ENCODE measurements at regions not wholly inside any gene's neighbourhood (a gene's known extent, or its start where the extent isn't known, plus 50 kb on each side); places are given as distances from the start of the nearest gene placed in this dataset.
"Not testable (repeated sequence)": the region's sequence is repeated elsewhere in the genome, so short reads cannot be mapped to it uniquely, and the experiment has no call there.

GRCh38 chr3:177483182-177483967, 286.1 kb upstream of the TBL1XR1 start:
- no peak for DNase-seq

DNA sequence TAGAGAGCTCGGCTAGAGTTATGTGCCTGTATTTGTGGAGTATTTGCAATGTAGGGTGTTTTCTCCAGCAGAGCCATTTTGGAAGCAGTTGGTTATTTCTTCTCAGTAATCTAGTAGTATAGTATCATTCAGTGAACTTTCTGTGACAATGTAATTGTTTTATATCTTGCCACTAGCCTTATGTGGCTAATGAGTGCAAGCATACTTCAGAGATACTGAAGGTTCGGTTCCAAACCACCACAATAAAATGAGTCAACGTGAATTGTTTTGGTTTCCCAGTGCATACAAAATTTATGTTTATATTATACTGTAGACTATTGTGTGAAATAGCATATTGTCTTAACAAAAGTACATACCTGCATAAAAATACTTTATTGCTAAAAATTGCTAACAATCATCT, 286.9 kb upstream of the TBL1XR1 start:
- DNase-seq = no peak

GRCh38 chr3:177484926-177485325, 287.6 kb upstream of the TBL1XR1 start:
- DNase-seq = no peak

DNA sequence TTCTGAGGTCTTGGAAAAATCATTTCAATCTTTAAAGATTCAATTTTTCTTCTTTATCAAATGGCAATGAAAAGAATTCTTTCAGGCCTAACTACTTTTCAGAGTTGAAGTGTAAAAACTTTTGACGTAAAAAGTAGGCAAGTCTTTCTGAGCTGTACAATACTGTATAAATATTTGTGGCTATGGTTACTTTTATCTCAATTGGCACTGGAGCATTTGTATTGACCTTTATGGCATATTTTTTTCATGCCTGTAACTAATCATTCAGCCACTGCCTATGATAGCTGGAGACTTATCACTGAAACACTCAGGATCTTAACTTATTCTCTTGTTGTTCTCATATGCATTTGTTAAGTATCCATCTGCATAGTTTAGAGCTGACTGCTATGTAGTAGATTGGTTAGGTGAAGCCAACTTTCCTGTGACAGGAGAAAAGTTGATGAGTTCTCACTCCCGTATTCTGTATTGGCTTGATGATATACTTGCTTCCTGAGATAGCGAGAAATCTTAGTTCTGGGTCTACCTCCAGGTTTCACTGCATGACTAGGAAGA, 290.4 kb upstream of the TBL1XR1 start:
- DNase-seq = no peak

- no peak for DNase-seq
These were observed 291.5 kb upstream of the TBL1XR1 start for GRCh38 chr3:177488740-177489139.

- DNase-seq = no peak
These were observed 293.3 kb upstream of the TBL1XR1 start for GRCh38 chr3:177490626-177491025.

DNA sequence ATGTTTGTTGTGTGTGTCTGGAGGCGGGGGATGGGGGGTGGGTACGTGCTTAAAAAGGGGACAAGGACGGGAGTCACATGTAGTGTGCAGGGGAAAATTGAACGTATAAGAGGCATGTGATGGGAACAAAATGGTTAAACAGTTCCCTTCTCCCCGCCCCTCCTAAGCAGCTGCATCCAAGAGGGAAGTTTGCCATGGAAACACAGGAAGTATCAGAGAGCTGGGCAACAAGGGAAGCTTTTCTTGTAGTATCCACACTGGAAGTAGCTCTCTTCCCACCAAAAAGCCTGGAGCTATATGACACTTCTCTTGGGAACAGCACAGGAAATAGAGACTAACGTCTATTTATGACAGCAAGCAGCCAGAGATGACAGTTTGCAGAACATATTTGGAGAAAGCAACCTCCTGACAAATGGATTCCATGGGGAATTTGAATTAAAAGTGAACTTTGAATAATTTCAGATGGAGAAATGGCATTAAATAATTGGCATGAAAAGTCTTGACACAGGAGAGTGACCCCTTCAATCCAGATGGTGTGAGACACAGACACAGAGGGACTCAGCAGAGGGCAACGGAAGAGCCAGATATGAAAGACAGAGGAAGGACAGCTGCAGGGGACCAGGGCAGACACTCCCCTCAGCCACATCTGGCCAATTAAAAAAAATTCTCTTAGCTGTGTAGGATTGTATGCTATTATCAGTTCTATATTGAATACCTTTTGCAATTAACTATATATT, 294.2 kb upstream of the TBL1XR1 start:
- no peak for DNase-seq

DNA sequence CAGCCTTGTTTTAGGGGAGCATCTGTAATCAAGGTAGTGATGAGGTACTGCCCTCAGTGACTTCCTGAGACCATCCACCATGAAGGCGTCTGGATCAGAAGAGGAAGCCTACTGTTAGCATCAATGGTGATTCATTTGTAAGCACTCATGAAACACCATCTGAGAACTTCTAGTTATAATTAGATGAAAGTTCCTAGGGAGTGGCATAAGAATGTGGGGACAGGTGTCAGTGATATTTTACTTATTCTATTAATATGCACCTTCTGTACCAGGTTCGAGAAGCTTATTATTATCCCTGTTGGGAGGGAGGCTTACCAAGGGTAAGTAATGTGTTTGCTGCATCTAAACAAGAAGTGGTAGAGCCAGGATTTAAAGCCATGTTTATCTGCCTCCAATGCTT, 295.8 kb upstream of the TBL1XR1 start:
- no peak for DNase-seq

- DNase-seq = no peak
These were observed 296.9 kb upstream of the TBL1XR1 start for GRCh38 chr3:177494216-177494615.

DNA sequence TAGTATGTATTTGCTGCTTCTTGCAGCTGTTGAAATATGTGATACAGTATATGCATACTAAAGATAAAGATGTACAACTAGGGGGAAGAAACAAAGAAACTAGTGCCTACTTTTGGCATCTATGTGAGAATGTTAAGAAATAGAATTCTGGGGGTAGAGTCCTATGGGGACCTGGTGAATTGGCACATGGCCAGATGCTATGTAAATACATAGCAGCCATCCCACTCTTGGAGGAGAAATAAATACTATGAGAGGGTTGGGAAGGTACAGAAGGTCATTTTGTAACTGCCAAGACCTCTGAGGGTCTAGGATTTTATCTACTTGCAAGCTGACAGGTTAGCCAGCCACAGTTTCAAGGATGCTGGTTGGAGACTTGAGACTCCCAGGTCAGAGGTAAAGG, 298.3 kb upstream of the TBL1XR1 start:
- no peak for DNase-seq

DNA sequence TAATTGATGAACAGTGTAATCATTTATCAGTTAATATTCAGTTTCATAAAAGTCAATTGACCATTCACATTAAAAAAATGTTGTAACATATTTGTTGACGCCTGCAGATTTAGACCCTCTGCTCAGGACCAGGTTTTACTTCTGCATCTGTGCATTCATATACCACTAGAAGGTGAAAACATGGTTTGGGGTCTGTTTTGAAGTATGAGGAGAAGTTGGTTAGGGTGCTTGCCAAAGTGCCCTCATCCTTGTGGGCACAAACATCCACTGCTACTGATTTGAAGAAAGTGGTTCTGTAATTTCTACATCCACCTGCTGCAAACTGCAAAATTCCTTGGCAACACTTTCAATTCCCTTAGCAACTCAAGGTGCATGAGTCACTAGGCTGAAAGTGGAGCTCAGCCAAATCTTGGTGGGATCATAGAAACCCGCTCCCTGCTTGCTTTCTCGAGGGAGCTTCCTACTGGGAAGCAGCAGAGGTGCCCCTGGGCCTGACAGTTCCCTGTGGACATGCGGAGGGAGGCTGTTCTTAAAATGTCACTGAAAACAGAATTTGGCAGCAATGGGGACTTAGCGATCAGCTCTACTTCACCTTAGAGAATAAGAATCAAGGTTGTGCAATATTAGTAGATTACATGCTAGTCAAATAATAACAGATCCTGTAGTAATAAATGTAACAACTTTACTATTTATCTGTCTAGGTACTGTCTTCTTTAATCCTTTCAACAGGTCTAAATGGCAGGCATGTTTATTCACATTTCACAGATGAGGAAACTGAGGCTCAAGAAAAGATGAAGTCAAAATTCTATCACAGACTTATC, 301.0 kb upstream of the TBL1XR1 start:
- DNase-seq = no peak

GRCh38 chr3:177499039-177499438, 301.8 kb upstream of the TBL1XR1 start:
- DNase-seq = not testable (repeated sequence)

- DNase-seq = no peak
These were observed 302.6 kb upstream of the TBL1XR1 start for GRCh38 chr3:177499779-177500423.

DNA sequence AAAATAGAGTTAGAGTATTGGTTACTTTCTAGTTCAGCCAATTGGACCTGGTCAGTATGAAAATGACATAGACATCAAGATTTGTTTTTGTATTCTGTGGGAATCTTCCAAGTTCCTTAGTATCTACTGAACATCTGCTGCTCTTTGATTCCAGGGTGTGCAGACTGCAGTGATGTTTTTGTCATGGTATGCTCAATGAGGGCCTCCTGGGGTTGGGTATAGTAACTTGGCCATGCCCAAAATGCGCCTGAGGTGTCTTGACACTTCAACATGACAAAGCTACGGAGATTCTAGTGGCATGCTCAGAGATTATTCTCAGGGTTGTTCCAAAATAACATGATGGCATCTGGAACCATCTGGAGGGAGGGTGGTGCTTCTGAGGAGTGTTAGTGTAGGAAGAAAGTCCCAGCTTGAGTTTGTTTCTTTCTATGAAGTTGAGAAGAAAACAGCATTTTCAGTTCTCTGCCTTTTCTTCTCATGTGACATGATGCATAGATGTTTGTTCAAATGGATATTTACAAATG, 313.5 kb upstream of the TBL1XR1 start:
- no peak for DNase-seq

DNA sequence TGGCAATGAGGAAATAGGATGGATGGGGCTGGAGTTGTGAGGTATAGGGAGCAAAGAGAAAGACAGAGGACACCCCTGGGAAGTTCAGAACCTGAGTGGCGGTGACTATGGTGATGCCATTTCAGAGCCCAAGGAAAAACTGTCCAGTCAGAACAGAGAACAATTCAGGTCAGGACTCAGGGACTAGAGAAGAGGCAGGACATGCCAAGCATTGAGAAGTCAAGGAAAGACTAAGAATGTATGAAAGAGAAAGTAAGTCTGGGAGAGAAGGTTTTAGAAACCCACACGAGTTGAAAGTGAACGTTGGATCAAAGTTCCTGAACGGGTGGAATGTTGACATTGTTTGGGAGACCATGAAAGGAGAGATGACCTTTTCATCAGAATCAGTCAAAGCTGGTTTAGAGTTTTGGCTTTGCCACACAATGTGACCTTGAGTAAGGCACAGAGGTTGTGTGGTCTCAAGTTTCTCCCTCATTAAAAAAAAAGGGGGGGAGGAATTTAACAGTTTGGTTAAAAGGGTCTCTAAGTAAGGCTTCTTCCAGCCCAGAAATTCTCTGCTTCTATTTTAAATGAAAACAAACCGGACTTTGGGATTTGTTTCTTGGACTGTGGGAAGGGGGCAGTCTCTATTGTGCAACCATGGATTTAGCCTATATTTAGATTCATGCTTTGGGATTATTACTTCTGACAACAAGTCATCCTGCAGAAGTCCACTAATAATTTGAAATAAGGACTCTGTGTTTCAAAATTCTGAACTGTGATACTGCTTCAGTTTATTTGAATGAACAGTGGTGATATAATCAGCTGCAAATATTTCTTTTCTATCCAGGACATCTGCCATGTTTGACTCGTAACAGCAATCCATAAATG, 315.9 kb upstream of the TBL1XR1 start:
- DNase-seq = no peak

DNA sequence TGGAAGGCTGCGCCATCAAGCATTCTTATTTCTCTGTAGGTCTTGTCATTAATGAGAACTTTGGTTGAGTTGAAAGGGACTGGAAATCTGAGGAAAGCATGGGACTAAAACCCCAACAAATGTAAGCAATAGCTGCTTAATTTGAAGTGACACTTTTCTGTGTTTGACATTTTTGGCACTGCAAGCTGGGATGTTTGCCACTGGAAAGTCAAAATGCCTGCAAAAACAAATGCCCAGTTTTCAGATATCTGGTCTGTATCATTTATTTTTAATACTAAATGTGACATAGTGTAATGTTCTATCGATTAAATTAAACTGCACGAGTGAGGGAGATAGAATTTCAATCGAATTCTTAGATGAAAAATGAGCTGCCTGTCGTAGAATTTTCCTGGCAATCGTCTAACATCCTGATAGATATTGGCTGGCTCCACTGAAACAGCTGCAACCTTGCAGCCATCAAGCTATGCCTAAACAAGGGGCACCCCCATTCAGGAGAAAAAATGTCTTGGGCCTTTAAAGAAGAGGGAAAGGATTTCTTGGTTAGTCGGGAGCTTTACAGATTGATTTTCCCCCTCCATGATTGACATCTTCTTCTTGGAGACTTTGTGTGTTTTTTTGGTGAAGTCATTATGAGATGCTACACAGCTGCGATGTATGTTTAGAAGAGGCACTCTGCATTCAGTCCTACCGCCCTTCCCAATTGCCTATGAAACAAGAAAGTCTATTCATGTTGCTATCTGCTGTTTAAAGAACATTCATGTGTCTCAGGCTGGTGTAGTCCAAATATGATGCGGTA, 316.7 kb upstream of the TBL1XR1 start:
- no peak for DNase-seq

GRCh38 chr3:177514611-177515499, 317.6 kb upstream of the TBL1XR1 start:
- no peak for DNase-seq

DNA sequence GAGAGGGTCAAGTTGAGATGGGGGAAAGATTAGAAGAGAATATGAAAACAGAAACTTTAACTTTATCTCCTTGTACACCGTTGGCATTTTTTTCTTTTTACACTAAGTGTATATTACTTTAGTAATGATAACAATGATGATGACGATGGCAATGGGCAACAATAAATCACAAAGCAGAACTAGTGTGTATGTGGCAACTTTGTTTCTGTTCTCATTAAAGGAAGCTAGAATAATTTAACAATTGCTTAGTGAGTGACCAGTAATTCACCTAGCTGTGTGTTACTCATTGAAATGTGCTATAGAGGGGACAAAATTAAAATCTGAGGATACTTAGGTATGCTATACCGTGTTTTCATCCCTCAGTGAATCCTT, 318.5 kb upstream of the TBL1XR1 start:
- DNase-seq = no peak

DNA sequence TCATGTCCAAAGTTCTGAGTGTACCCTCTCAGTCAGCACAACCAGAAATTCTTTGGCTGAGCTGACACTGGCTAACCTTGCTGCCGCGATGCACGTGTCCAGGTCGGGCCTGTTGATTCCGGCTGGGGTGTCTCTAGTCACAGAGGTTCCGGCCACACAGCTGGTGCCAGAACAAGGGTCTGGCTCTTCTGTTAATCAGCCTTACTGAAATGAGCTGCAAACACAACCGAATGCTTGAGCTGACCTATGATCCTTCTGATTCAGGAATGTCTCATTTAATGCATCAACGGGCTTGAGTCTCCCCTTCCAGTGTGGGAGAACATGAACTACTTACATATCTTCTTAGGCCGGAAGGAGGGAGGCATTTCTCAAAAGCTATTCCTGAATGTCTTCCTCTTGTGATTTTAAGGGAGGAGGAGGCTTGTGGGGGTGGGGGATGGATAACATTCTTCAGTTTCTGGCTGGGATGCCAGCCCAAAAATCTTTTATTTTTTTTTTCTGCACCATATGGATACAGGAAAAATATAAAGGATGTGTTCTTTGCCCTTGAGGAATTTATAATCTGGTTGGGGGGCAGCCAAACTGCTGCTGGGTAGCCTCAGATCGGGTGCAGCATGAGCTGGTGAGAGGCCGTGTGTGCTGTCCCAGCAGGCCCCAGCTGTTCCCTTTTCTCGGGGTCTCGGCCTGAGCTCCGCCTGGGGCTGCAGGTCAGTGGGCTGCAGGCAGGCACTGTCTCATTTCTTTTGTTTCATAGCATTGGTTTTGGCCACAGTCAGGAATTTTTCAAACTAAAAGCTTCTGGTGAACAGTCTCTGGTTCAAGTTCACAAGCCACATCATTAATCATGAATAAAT, 319.1 kb upstream of the TBL1XR1 start:
- no peak for DNase-seq
